GM21528 (cell line): ENCODE measurements at regions not wholly inside any gene's neighbourhood (a gene's known extent, or its start where the extent isn't known, plus 50 kb on each side); places are given as distances from the start of the nearest gene placed in this dataset.

Experiments used
- ATAC-seq: cut with Tn5 transposase; IDR thresholded peaks from one replicate; pipeline ENCODE4 v1.9.1; 2021; ENCODE audit warnings: mild to moderate bottlenecking, moderate library complexity; ENCODE audit not compliant: unreplicated experiment, low FRiP score

- ATAC-seq: no peak
Observed at GRCh38 chr6:40197371-40197770, 263.1 kb upstream of the MOCS1 start.

DNA sequence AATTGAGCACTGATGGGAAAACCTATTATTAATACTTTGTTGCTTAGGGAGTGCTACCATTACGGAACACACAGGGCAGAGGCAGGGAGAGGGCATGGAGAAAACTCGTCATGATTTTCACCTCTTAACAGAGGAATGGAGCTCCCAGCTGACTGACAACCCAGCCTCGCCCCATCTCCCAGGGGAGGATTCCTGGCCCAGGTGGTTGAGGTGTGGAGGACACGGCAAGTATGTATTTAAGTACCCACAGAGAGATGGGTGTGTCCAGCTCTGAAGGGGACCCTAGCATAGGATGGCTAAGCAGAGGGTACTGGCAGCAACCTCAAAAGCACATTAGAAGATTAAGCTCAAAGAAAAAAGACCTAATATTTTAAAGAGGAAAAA is 261.9 kb upstream of the MOCS1 start:
- no peak for ATAC-seq

DNA sequence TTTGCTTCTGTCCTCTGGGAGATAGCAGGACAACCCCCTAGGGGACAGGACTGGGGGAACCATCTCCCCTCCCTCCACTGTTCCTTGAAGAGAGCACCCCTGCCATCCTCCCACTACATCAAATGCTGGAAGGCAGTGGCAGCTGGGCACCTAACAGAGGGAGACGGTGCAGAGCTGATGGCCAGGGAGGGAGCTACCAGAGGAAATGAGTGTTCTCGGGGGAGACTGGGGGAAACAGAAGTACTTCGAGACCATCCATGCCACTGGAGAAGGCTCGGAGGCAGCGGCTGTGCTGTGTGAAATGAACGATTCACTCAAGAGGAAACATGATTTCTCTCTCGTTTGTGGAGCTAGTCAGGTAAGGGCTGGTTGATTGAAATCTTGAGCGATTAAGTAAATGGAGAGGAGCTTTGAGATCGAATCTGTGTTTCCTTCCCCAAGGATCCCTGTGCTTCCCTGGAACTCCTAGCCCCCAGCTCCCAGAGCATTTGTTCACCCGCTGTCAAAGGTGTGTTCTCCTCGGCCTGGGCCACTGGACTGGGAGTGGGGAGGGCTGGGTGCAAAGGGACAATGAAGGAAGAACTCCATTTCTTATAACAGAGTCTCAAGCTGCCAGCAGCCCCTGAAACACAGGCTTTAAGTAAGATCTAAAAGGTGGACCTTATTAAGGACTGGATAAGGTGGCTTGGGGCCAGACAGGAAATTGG is 261.3 kb upstream of the MOCS1 start:
- no peak for ATAC-seq

GRCh38 chr6:40194447-40195170 is 260.3 kb upstream of the MOCS1 start:
- ATAC-seq: no peak

DNA sequence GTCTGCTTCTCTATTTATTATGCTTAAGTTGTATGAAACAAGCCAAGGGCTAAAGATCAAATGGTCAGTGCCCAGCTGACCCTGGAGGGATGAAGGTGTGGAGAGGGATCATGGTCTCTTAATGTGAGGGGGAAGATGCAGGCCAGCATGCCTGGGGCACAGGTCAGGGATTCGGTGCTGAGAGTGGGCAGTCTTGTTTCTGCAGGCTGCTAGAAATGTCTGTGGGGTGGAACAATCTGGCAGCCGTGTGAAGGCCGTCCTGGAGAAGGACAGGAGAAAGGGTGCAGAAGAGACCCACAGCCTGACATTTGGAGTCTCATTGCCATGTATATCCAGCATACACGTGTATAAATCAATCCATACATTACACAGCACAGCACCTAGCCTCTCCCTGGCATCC is 258.3 kb upstream of the MOCS1 start:
- ATAC-seq: no peak

- ATAC-seq: no peak
Observed at GRCh38 chr6:40188931-40189330, 254.7 kb upstream of the MOCS1 start.

GRCh38 chr6:40187535-40188144 is 253.4 kb upstream of the MOCS1 start:
- no peak for ATAC-seq

- ATAC-seq: no peak
Observed at GRCh38 chr6:40185486-40185885, 251.2 kb upstream of the MOCS1 start.

GRCh38 chr6:40183902-40184301 is 249.6 kb upstream of the MOCS1 start:
- no peak for ATAC-seq

DNA sequence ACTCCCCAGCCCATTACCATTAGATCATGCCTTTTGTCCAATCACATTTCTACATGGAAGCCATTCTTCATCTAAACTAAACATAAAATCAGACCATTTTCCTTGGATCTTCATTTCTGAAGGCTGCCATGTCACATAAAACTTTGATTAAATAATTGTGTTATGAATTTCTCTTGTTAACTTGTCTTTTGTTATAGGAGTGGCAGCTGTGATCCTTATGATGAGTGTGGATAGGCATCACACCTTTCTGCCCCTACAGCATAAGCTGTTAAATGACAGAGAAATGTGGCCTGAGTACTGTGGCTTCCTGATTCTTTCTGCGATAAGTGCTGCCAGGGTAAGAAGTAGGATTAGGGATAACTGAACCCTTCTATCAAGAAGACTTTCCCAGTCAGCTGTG is 247.1 kb upstream of the MOCS1 start:
- ATAC-seq: no peak

DNA sequence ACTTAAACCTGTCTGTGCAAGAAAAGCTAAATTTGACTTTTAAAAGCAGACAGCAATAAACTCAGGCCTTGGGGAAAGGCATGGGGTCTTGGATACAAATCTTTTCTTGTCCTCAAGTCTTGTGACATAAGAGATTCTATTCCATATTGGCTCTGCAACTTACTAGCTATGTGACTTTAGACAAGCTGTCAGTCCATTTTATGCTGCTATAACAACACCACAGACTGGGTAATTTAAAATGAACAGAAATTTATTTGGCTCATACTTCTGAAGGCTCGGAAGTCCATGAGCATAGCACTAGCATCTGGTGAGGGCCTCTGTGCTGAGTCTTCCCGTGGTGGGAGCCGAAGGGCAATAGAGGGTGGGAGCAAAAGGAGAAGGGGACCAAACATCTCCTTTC is 246.0 kb upstream of the MOCS1 start:
- no peak for ATAC-seq

DNA sequence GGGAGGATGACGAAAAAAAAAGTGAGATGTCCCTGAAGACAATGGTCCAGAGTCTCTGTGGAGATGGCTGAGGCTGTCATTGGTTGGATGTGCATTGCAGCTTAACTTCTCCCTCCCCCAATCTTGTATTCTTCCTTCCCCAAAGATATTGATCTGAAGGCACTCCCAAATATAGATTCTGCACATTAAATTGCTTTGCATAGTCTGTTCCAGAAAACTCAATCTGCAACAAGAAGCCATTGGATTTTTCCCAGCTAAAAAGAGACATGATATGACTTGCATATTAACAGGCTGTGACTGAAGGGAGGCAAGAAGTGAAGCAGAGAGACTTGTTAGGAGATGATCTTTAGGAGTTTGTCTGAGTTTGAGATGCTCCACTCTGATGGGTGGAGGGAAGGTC is 245.2 kb upstream of the MOCS1 start:
- ATAC-seq: no peak

DNA sequence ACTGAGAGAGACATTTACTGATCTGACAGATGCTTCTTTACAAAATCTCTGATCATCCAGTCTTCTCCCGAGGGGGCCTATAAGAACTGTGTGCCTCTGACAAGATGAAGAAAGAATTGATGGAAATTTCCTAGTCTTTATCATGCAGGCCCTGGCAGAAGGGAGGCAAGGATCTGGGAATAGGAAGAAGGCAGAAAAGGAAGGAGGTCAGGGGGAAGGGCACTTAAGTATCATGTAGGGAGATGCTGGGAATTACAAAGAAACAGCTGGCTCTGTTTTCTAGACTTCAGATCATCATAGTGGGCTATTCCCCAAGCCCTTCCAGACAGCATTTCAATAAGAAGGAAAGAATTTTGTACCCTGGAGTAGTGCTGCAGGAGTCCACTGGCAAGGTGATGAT is 243.3 kb upstream of the MOCS1 start:
- no peak for ATAC-seq

- no peak for ATAC-seq
Observed at GRCh38 chr6:40176152-40176551, 241.9 kb upstream of the MOCS1 start.

- no peak for ATAC-seq
Observed at GRCh38 chr6:40172272-40172671, 238.0 kb upstream of the MOCS1 start.

DNA sequence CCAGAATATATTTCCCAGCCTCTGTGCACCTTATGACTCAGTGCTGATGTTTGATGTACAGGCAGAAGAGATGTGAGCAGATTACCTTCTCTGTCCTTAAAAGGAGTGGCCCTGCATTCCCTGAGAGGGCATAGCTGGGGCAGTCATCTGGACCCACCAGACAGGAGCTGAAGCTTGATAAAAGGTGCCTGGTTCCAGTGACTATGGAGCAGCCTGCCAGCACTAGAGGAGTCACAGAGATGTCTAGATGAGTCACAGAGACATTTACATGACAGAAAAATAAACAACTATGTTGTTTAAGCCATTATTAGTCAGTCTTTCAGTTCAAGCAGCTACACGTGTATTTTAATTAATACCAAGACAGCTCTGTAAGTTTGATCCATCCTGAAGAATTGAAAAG is 237.1 kb upstream of the MOCS1 start:
- no peak for ATAC-seq

GRCh38 chr6:40170856-40171255 is 236.6 kb upstream of the MOCS1 start:
- ATAC-seq: no peak

- no peak for ATAC-seq
Observed at GRCh38 chr6:40169878-40170277, 235.6 kb upstream of the MOCS1 start.

- ATAC-seq: no peak
Observed at GRCh38 chr6:40166963-40167362, 232.7 kb upstream of the MOCS1 start.

- no peak for ATAC-seq
Observed at GRCh38 chr6:40165036-40165709, 230.9 kb upstream of the MOCS1 start.

DNA sequence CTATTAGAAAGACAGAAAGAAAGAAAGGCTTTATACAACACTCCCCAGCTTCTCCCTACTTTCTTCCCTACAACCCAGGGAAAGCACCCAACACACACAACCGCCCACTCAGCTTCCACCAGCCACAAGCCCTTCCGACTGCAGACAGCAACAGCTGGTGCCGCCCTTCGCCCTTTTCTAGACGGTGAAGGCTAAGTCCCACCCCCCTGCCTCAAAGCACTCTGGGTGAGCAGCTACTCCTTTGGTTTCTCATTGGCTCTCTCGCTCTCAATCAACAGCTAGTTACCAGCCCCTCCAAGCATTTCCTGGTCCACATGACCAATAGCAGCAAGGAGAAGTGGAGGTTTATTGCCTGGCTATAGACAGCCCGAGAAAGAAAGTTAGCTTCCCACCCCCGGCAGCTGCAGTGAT is 230.1 kb upstream of the MOCS1 start:
- ATAC-seq: no peak
